GM23338 (cell line): ENCODE measurements at regions not wholly inside any gene's neighbourhood (a gene's known extent, or its start where the extent isn't known, plus 50 kb on each side); places are given as distances from the start of the nearest gene placed in this dataset.
A peak's percentile ranks its signal among the peaks of the same experiment; 100 is the strongest.

Source experiments
- ATAC-seq: fragments of 200-7000 bp; cut with Tn5 transposase; 3 replicates; pipeline ENCODE4 v1.9.1; 2020
- DNase-seq: peaks from one replicate; pipeline ENCODE4 v3.0.0-alpha.2; 2015; ENCODE audit warnings: low spot score
- H2AFZ ChIP-seq: fragments of 200-600 bp; sonication (generic); 2 replicates; pipeline ENCODE4 v1.8.0; 2016; ENCODE audit warnings: antibody characterized with exemption, mild to moderate bottlenecking, moderate library complexity
- H3F3A ChIP-seq: fragments of 200-600 bp; sonication (generic); replicated peaks from 2 replicates; pipeline ENCODE4 v1.8.0; 2017; ENCODE audit warnings: antibody characterized with exemption, mixed run types, low read depth
- H3K27ac ChIP-seq: fragments of 200-600 bp; sonication (generic); 2 replicates; pipeline ENCODE4 v1.6.1; 2016; ENCODE audit warnings: low read depth
- H3K27me3 ChIP-seq: fragments of 200-600 bp; sonication (generic); 2 replicates; pipeline ENCODE4 v1.8.0; 2016; ENCODE audit warnings: mild to moderate bottlenecking, mixed run types, moderate library complexity; ENCODE audit not compliant: insufficient read depth
- H3K36me3 ChIP-seq: fragments of 200-600 bp; sonication (generic); 2 replicates; pipeline ENCODE4 v1.8.0; 2016; ENCODE audit warnings: mild to moderate bottlenecking; ENCODE audit not compliant: insufficient read depth
- H3K4me1 ChIP-seq: fragments of 200-600 bp; sonication (generic); 2 replicates; pipeline ENCODE4 v1.8.0; 2016; ENCODE audit warnings: mild to moderate bottlenecking, moderate library complexity; ENCODE audit not compliant: insufficient read depth
- H3K4me2 ChIP-seq: fragments of 200-600 bp; sonication (generic); 2 replicates; pipeline ENCODE4 v1.7.1; 2017; ENCODE audit warnings: mixed run types
- H3K4me3 ChIP-seq: fragments of 200-600 bp; sonication (generic); 2 replicates; pipeline ENCODE4 v1.6.1; 2016; ENCODE audit warnings: mixed run types
- H3K79me2 ChIP-seq: fragments of 200-600 bp; sonication (generic); replicated peaks from 2 replicates; pipeline ENCODE4 v1.8.0; 2017; ENCODE audit warnings: mild to moderate bottlenecking; ENCODE audit not compliant: insufficient read depth
- H3K9me2 ChIP-seq: fragments of 200-600 bp; sonication (generic); 2 replicates; pipeline ENCODE4 v1.8.0; 2017; ENCODE audit not compliant: insufficient read depth
- H4K20me1 ChIP-seq: fragments of 200-600 bp; sonication (generic); replicated peaks from 2 replicates; pipeline ENCODE4 v1.8.0; 2017; ENCODE audit warnings: mild to moderate bottlenecking; ENCODE audit not compliant: insufficient read depth
- H3K27ac Mint-ChIP-seq: 2 replicates; pipeline ENCODE4 v1.8.0; 2020; ENCODE audit warnings: inconsistent platforms, mild to moderate bottlenecking, moderate library complexity, mixed read lengths
- H3K27me3 Mint-ChIP-seq: 3 replicates; pipeline ENCODE4 v1.8.0; 2022; ENCODE audit warnings: low read depth, mild to moderate bottlenecking, moderate library complexity, mixed read lengths, inconsistent platforms; ENCODE audit not compliant: insufficient read depth, poor library complexity
- H3K36me3 Mint-ChIP-seq: 3 replicates; pipeline ENCODE4 v1.8.0; 2021; ENCODE audit warnings: low read depth, mild to moderate bottlenecking, inconsistent platforms, moderate library complexity, mixed read lengths
- H3K4me1 Mint-ChIP-seq: 3 replicates; pipeline ENCODE4 v1.8.0; 2020; ENCODE audit warnings: mild to moderate bottlenecking, inconsistent platforms, mixed read lengths
- H3K4me3 Mint-ChIP-seq: 3 replicates; pipeline ENCODE4 v1.8.0; 2021; ENCODE audit warnings: moderate library complexity, mild to moderate bottlenecking, inconsistent platforms, mixed read lengths
- H3K9me3 Mint-ChIP-seq: 3 replicates; pipeline ENCODE4 v1.8.0; 2020; ENCODE audit warnings: moderate library complexity, mild to moderate bottlenecking, inconsistent platforms, mixed read lengths
- CREB1 ChIP-seq: fragments of 250-450 bp; sonication (Bioruptor Pico); IDR thresholded peaks from 2 replicates; pipeline ENCODE4 v1.5.0; 2020; ENCODE audit warnings: low read depth, mild to moderate bottlenecking, moderate library complexity
- CTCF ChIP-seq, 2 experiments: fragments of 200-600 bp in 1 of 2; sonication (generic) in 1 of 2; conservative IDR thresholded peaks; 2 replicates each; pipeline versions ENCODE4 v1.5.1 to v1.6.1; 2016 to 2017; ENCODE audit warnings: antibody characterized with exemption in 2 of 2, low read depth in 2 of 2, mild to moderate bottlenecking in 2 of 2, moderate library complexity in 1 of 2
- EZH2 ChIP-seq: fragments of 200-600 bp; sonication (generic); IDR thresholded peaks from one replicate; pipeline ENCODE4 v1.8.0; 2017; ENCODE audit warnings: antibody characterized with exemption, mild to moderate bottlenecking, low read depth; ENCODE audit not compliant: unreplicated experiment
- EZH2phosphoT487 ChIP-seq: fragments of 200-600 bp; sonication (generic); IDR thresholded peaks from one replicate; pipeline ENCODE4 v1.8.1; 2018; ENCODE audit warnings: antibody characterized with exemption; ENCODE audit not compliant: unreplicated experiment
- JUNB ChIP-seq: IDR thresholded peaks from one replicate; pipeline ENCODE4 v1.6.1; 2016; ENCODE audit warnings: antibody characterized with exemption; ENCODE audit not compliant: unreplicated experiment
- NANOG ChIP-seq: IDR thresholded peaks from 2 replicates; pipeline ENCODE4 v1.6.1; 2016; ENCODE audit warnings: antibody characterized with exemption, borderline replicate concordance
- POLR2AphosphoS5 ChIP-seq: IDR thresholded peaks from 2 replicates; pipeline ENCODE4 v1.6.1; 2016; ENCODE audit warnings: antibody characterized with exemption, low read depth
- STAT1 ChIP-seq: IDR thresholded peaks from one replicate; pipeline ENCODE4 v1.6.1; 2016; ENCODE audit warnings: antibody characterized with exemption; ENCODE audit not compliant: unreplicated experiment
- ZNF114 ChIP-seq: fragments of 250-450 bp; sonication (Bioruptor Pico); IDR thresholded peaks from 2 replicates; pipeline ENCODE4 v1.5.0; 2020; ENCODE audit warnings: mild to moderate bottlenecking, moderate library complexity
- ZNF331 ChIP-seq: fragments of 250-450 bp; sonication (Bioruptor Pico); IDR thresholded peaks from 2 replicates; pipeline ENCODE4 v1.5.0; 2020; ENCODE audit warnings: low read depth, mild to moderate bottlenecking, moderate library complexity
- ZNF462 ChIP-seq: fragments of 250-450 bp; sonication (Bioruptor Pico); IDR thresholded peaks from 2 replicates; pipeline ENCODE4 v1.5.0; 2020; ENCODE audit warnings: mild to moderate bottlenecking, moderate library complexity
- TF ChIP-seq, protein P1 (sequence below): IDR thresholded peaks from one replicate; pipeline ENCODE4 v1.6.1; 2018; ENCODE audit warnings: antibody characterized with exemption; ENCODE audit not compliant: unreplicated experiment
- TF ChIP-seq, protein P2 (sequence below): IDR thresholded peaks from 2 replicates; pipeline ENCODE4 v1.6.1; 2016; ENCODE audit warnings: antibody characterized with exemption

DNA sequence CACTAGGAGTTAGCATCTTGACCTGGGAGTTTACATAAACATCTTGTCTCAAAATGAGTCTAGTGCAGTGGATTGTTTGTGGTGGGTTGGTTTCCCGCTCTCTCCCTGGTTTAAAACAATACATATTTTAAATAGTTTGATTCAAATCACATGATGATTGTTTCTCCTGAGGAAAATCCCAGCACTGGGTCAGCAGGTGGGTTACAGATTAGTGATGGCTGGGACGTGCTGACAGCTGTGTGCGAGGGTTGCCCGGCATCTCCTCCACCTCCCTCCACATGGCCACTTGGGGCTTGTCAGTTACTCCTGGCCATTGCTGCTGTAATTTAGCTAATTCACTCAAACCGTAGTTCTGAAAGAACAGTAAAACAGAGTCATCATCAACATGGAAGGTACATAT lies 306.4 kb upstream of the CITED2 start:
- Histone ChIP-seq H3K36me3 (no peaks in the 10 kb centered on the region), H3K4me2 (no peak overlapping the region), H3K79me2 (no peaks in the 10 kb centered on the region), H3K27ac (no peak overlapping the region), H3K27me3 (no peaks in the 10 kb centered on the region), H3K4me3 (no peak overlapping the region), H3K9me2 (no peaks in the 10 kb centered on the region), H2AFZ (no peak overlapping the region; the same call in 1 of the 2 replicates), H4K20me1 (no peaks in the 10 kb centered on the region), H3F3A (no peaks in the 10 kb centered on the region), H3K4me1 (no peaks in the 10 kb centered on the region)
- no peak overlapping the region for H3K27ac Mint-ChIP-seq
- no peak overlapping the region for H3K4me3 Mint-ChIP-seq
- DNase-seq, result peak; percentile 2
- H3K4me1 Mint-ChIP-seq, result no peaks in the 10 kb centered on the region
- no peaks in the 10 kb centered on the region for H3K36me3 Mint-ChIP-seq
- no peaks in the 10 kb centered on the region for H3K27me3 Mint-ChIP-seq
- TF ChIP-seq POLR2AphosphoS5 (no peak), ZNF331 (CRISPR knock-in tag) (no peak), CREB1 (CRISPR knock-in tag) (no peak), ZNF462 (no peak), STAT1 (no peak), EZH2phosphoT487 (no peak), CTCF (conservative IDR thresholded peaks at IDR 0.05; ENCODE audit: low read depth in 2 of 2) (no peak), ZNF114 (no peak), NANOG (no peak), JUNB (no peak), EZH2 (no peak)
- TF ChIP-seq, protein P1, sequence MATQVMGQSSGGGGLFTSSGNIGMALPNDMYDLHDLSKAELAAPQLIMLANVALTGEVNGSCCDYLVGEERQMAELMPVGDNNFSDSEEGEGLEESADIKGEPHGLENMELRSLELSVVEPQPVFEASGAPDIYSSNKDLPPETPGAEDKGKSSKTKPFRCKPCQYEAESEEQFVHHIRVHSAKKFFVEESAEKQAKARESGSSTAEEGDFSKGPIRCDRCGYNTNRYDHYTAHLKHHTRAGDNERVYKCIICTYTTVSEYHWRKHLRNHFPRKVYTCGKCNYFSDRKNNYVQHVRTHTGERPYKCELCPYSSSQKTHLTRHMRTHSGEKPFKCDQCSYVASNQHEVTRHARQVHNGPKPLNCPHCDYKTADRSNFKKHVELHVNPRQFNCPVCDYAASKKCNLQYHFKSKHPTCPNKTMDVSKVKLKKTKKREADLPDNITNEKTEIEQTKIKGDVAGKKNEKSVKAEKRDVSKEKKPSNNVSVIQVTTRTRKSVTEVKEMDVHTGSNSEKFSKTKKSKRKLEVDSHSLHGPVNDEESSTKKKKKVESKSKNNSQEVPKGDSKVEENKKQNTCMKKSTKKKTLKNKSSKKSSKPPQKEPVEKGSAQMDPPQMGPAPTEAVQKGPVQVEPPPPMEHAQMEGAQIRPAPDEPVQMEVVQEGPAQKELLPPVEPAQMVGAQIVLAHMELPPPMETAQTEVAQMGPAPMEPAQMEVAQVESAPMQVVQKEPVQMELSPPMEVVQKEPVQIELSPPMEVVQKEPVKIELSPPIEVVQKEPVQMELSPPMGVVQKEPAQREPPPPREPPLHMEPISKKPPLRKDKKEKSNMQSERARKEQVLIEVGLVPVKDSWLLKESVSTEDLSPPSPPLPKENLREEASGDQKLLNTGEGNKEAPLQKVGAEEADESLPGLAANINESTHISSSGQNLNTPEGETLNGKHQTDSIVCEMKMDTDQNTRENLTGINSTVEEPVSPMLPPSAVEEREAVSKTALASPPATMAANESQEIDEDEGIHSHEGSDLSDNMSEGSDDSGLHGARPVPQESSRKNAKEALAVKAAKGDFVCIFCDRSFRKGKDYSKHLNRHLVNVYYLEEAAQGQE, result no peak
- TF ChIP-seq, protein P2, sequence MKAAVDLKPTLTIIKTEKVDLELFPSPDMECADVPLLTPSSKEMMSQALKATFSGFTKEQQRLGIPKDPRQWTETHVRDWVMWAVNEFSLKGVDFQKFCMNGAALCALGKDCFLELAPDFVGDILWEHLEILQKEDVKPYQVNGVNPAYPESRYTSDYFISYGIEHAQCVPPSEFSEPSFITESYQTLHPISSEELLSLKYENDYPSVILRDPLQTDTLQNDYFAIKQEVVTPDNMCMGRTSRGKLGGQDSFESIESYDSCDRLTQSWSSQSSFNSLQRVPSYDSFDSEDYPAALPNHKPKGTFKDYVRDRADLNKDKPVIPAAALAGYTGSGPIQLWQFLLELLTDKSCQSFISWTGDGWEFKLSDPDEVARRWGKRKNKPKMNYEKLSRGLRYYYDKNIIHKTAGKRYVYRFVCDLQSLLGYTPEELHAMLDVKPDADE, result no peak
- ATAC-seq, result no peak
- H3K9me3 Mint-ChIP-seq, result no peaks in the 10 kb centered on the region
